ENCODE measurements at regions not wholly inside any gene's neighbourhood (a gene's known extent, or its start where the extent isn't known, plus 50 kb on each side); places are given as distances from the start of the nearest gene placed in this dataset.

DNA sequence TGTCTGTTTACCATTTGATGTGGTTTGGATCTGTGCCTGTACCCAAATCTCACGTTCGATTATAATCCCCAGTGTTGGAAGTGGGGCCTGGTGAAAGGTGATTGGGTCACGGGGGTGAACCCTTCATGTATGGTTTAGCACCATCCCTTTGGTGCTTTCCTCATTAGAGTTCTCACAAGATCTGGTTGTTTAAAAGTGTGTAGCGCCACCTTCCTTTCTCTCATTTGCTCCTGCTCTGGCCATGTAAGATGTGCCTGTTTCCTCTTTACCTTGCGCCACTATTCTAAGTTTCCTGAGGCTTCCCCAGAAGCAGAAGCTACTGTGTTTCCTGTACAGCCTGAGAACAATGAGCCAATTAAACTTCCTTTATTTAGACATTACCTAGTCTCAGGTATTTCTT lies 610.7 kb upstream of the ADGRL3 start:
- no peak for DNase-seq
- TF ChIP-seq CTCF (IDR thresholded peaks at IDR 0.05) = no peak
- ATAC-seq = no peak
- Histone ChIP-seq H3K4me1 (ENCODE audit: low read depth) (no peaks in the 10 kb centered on the region), H3K9me3 (peaks cover 2% of the 10 kb centered on the region), H3K4me3 (no peak overlapping the region), H3K36me3 (ENCODE audit: low read depth) (no peaks in the 10 kb centered on the region)
- intact Hi-C loops (cut with DNase I, micrococcal nuclease) = no loop called here

GRCh38 chr4:60590116-60590515 lies 610.0 kb upstream of the ADGRL3 start:
- intact Hi-C loops (cut with DNase I, micrococcal nuclease) = no loop called here
- no peaks in the 10 kb centered on the region for H3K4me1 ChIP-seq (ENCODE audit: low read depth)
- no peak overlapping the region for H3K4me3 ChIP-seq
- no peaks in the 10 kb centered on the region for H3K36me3 ChIP-seq (ENCODE audit: low read depth)
- ATAC-seq (no peak), DNase-seq (no peak)
- H3K9me3 ChIP-seq = peaks cover 2% of the 10 kb centered on the region
- no peak for TF ChIP-seq CTCF (IDR thresholded peaks at IDR 0.05)

DNA sequence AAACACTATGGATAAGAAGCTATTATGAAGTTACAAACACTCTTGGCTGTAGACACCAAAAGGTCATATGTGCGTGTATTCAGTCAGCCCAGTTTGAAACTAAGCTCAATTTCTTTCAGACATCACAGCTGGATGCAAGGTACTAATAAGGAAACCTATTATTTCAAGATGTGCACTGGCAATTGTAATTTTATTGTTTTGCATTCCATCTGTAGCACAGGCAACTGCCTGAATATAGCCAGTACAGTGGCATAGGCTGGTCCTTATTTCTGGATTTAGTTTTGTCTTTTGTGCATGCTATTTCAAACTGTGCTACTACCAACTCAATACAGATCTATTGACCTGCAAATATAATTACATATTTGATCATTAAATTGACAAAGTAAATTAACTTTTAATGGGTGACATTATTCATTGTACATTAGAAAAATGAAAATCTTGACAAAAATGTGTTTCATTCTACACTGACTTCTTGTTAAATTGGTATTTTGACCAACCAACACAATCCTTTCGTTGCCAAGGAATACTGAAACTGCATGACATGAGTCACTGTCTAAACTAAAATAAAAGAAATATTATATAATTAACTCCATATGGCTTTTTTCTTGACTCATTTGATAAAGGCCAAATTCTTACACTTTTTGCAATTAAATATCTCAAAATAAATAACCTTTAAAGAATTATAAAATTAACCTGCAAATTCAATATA lies 594.3 kb upstream of the ADGRL3 start:
- H3K36me3 ChIP-seq (ENCODE audit: low read depth) = no peaks in the 10 kb centered on the region
- intact Hi-C loops (cut with DNase I, micrococcal nuclease) = no loop called here
- H3K4me1 ChIP-seq (ENCODE audit: low read depth) = no peaks in the 10 kb centered on the region
- no peak for DNase-seq
- ATAC-seq = no peak
- H3K9me3 ChIP-seq = peaks cover 18% of the 10 kb centered on the region
- no peak overlapping the region for H3K4me3 ChIP-seq
- TF ChIP-seq CTCF (IDR thresholded peaks at IDR 0.05) = no peak

GRCh38 chr4:60611762-60612496 lies 588.2 kb upstream of the ADGRL3 start:
- TF ChIP-seq CTCF (IDR thresholded peaks at IDR 0.05) = no peak
- peaks cover 17% of the 10 kb centered on the region for H3K9me3 ChIP-seq
- ATAC-seq = no peak
- H3K4me1 ChIP-seq (ENCODE audit: low read depth) = no peaks in the 10 kb centered on the region
- no peak for DNase-seq
- H3K4me3 ChIP-seq = no peak overlapping the region
- no peaks in the 10 kb centered on the region for H3K36me3 ChIP-seq (ENCODE audit: low read depth)
- intact Hi-C loops (cut with DNase I, micrococcal nuclease) = no loop called here

DNA sequence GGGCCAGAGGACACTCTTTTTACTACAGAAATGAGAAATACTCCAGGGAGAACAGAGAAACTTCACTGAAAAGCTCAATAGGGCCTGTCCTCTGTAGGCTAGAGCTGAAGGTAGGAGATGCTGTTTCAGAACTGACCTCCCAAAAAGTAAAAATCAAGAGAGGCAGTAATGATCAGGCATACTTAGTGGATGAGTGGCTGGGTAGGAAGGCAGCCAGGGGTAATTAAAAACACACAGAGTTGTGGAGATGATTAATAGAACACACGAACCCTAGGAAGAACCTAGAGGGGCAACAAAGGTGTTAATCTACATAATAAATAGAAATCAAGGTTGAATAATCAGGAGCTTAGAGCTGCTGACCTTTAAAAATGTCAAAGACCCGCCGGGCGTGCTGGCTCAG lies 582.4 kb upstream of the ADGRL3 start:
- Histone ChIP-seq H3K9me3 (peaks cover 21% of the 10 kb centered on the region), H3K36me3 (ENCODE audit: low read depth) (no peaks in the 10 kb centered on the region), H3K4me3 (no peak overlapping the region), H3K4me1 (ENCODE audit: low read depth) (no peaks in the 10 kb centered on the region)
- DNase-seq (no peak), ATAC-seq (no peak)
- TF ChIP-seq CTCF (IDR thresholded peaks at IDR 0.05) = no peak
- intact Hi-C loops (cut with DNase I, micrococcal nuclease) = no loop called here
